ENCODE measurements at regions not wholly inside any gene's neighbourhood (a gene's known extent, or its start where the extent isn't known, plus 50 kb on each side); places are given as distances from the start of the nearest gene placed in this dataset.

GRCh38 chr6:145497006-145497405 lies 238.3 kb downstream of the EPM2A start:
- Mint-ChIP-seq H3K4me1 (ENCODE audit: low read depth, unreplicated experiment) (no peaks in the 10 kb centered on the region), H3K27me3 (ENCODE audit: unreplicated experiment) (peaks cover 3% of the 10 kb centered on the region), H3K4me3 (ENCODE audit: unreplicated experiment) (no peak overlapping the region), H3K27ac (ENCODE audit: unreplicated experiment) (no peak overlapping the region), H3K9me3 (ENCODE audit: unreplicated experiment) (no peaks in the 10 kb centered on the region), H3K36me3 (ENCODE audit: unreplicated experiment) (no peaks in the 10 kb centered on the region)
- DNase-seq = no peak
- no peak for TF ChIP-seq CTCF (IDR thresholded peaks at IDR 0.05; ENCODE audit: partially characterized antibody, unreplicated experiment)

DNA sequence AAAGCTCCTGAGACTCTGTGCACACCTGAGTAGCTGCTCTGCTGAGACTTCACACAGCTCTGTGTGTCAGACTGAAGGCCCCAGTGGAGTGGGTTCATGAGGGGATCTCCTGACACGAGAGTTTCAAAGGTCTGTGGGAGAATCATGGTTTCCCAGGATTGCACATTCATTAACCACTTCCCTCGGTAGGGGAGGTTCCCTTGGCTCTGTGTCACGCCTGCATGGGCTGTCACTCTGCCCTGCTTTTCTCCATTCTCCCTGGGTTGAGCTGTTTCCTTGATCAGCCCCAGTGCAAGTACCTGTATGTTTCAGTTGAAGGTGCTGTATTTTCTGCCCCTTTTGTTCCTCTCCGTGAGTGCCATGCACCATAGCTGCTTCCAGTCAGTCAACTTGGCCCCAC lies 236.9 kb downstream of the EPM2A start:
- Mint-ChIP-seq H3K36me3 (ENCODE audit: unreplicated experiment) (no peaks in the 10 kb centered on the region), H3K4me3 (ENCODE audit: unreplicated experiment) (no peak overlapping the region), H3K27ac (ENCODE audit: unreplicated experiment) (no peak overlapping the region), H3K4me1 (ENCODE audit: low read depth, unreplicated experiment) (no peaks in the 10 kb centered on the region), H3K9me3 (ENCODE audit: unreplicated experiment) (no peaks in the 10 kb centered on the region), H3K27me3 (ENCODE audit: unreplicated experiment) (peaks cover under 1% of the 10 kb centered on the region)
- no peak for TF ChIP-seq CTCF (IDR thresholded peaks at IDR 0.05; ENCODE audit: partially characterized antibody, unreplicated experiment)
- DNase-seq = no peak

DNA sequence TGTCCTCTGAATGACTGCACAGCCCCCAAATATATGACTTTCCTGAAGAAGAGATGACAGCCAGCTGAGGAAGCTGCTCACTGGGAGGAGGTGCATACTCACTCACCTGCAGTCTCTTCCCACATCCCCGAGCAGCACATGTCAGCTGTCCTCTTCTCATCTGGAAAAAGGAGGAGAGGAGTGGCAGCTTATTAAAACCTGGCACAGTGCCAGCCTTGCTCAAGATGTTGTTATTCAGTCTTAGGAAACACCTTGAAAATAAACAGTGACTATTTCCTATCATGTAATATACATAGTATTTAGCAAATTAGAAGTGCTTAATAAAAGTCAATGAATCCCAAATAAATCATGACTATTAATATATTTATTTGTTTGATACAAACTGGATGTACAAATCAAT lies 232.9 kb downstream of the EPM2A start:
- Mint-ChIP-seq H3K27me3 (ENCODE audit: unreplicated experiment) (no peaks in the 10 kb centered on the region), H3K36me3 (ENCODE audit: unreplicated experiment) (no peaks in the 10 kb centered on the region), H3K27ac (ENCODE audit: unreplicated experiment) (no peak overlapping the region), H3K9me3 (ENCODE audit: unreplicated experiment) (peaks cover 2% of the 10 kb centered on the region), H3K4me3 (ENCODE audit: unreplicated experiment) (no peak overlapping the region), H3K4me1 (ENCODE audit: low read depth, unreplicated experiment) (no peaks in the 10 kb centered on the region)
- no peak for DNase-seq
- no peak for TF ChIP-seq CTCF (IDR thresholded peaks at IDR 0.05; ENCODE audit: partially characterized antibody, unreplicated experiment)

DNA sequence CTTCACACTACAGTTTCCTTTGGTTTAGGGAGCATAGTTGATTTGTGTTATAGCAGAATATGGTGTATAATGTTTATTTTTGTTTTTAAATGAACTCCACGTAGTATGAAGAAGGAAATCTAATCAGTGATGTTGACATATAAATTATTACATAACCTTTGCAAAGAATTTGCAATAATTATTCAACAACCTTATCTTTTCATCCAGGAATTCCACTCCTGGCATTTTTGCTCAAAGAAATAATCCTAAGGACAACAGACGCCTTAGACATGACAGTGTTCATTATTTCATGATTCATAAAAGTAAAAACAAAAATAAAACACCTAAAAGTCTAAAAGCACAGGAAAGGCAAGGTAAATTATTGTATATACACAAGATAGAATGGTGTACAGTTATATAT lies 229.2 kb downstream of the EPM2A start:
- peaks cover 2% of the 10 kb centered on the region for H3K9me3 Mint-ChIP-seq (ENCODE audit: unreplicated experiment)
- H3K27me3 Mint-ChIP-seq (ENCODE audit: unreplicated experiment) = no peaks in the 10 kb centered on the region
- TF ChIP-seq CTCF (IDR thresholded peaks at IDR 0.05; ENCODE audit: partially characterized antibody, unreplicated experiment) = no peak
- no peaks in the 10 kb centered on the region for H3K4me1 Mint-ChIP-seq (ENCODE audit: low read depth, unreplicated experiment)
- H3K4me3 Mint-ChIP-seq (ENCODE audit: unreplicated experiment) = no peak overlapping the region
- no peak overlapping the region for H3K27ac Mint-ChIP-seq (ENCODE audit: unreplicated experiment)
- H3K36me3 Mint-ChIP-seq (ENCODE audit: unreplicated experiment) = peaks cover 11% of the 10 kb centered on the region
- DNase-seq = no peak

DNA sequence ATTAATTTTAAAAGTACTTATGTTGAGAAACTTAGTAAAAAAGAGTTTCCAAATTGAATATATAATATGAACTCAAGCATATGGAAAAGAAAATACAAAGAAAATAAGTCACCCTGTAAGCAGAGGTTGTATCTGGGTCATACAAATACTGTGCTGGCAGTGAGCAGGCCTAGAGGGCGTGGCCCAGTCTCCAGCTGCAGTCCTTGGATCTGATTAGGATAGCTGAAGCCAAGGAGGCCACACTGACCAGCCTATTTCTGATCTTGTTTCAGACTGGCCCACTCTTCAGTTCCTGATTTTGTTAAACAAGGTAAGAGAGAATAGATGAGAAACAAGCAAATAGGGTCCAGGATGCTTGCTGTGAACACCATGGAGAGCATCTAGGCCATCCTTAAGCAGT lies 228.8 kb downstream of the EPM2A start:
- peaks cover 2% of the 10 kb centered on the region for H3K9me3 Mint-ChIP-seq (ENCODE audit: unreplicated experiment)
- no peak overlapping the region for H3K27ac Mint-ChIP-seq (ENCODE audit: unreplicated experiment)
- no peak for TF ChIP-seq CTCF (IDR thresholded peaks at IDR 0.05; ENCODE audit: partially characterized antibody, unreplicated experiment)
- no peaks in the 10 kb centered on the region for H3K27me3 Mint-ChIP-seq (ENCODE audit: unreplicated experiment)
- no peak overlapping the region for H3K4me3 Mint-ChIP-seq (ENCODE audit: unreplicated experiment)
- peaks cover 11% of the 10 kb centered on the region for H3K36me3 Mint-ChIP-seq (ENCODE audit: unreplicated experiment)
- H3K4me1 Mint-ChIP-seq (ENCODE audit: low read depth, unreplicated experiment) = no peaks in the 10 kb centered on the region
- DNase-seq = no peak
